ENCODE measurements at regions not wholly inside any gene's neighbourhood (a gene's known extent, or its start where the extent isn't known, plus 50 kb on each side); places are given as distances from the start of the nearest gene placed in this dataset.

- DNase-seq (ENCODE audit: low spot score) (no peak), FAIRE-seq (no peak)
Measured at GRCh38 chr7:93651603-93652159, 77.2 kb upstream of the CALCR start.

- no peak for DNase-seq (ENCODE audit: low spot score)
- no peak for FAIRE-seq
Measured at GRCh38 chr7:93646538-93646937, 72.0 kb upstream of the CALCR start.

- DNase-seq (ENCODE audit: low spot score) (no peak), FAIRE-seq (no peak)
Measured at GRCh38 chr7:93636276-93636675, 61.8 kb upstream of the CALCR start.

DNA sequence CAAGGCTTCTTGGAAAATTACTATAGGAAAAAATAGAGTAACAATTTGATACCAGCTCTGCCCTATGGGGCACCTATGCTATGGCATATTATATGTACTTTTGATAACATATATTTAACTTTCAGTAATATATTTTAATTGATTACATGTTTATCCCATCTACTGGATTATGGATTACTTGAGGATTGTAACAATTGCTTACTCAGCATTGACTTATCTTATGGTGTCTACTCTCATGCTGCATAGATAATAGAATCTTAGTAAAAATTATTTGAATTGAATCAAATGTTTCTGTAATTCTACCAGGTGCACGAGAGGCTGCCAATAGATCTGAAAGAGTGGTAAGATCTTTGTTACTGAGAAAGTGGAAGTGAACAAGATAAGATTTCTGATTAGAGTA is 57.8 kb upstream of the CALCR start:
- FAIRE-seq (no peak), DNase-seq (ENCODE audit: low spot score) (no peak)

DNA sequence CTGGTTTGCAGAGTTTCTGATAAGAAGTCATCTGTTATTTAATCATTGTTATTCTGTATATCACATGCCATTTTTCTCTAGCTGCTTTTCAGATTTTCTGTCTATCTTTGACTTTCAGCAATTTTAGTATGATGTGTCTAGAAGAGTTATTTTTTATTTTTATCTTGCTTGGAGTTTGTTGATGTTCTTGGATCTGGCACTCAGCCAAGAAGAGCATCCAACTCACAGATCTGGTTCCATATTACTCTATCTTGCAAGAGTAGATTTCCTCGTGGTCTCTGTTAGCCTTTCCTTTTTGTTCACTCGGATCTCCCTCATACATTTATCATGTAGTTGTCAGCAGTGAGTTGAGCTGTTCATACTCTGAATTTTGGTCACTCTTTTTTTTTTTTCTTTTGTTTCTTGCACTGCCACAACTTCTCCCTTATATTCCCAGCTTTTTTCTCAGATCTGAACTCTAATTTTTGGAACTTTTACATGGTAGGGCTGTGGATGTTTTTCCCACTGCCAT is 54.8 kb upstream of the CALCR start:
- FAIRE-seq: no peak
- DNase-seq (ENCODE audit: low spot score): no peak

GRCh38 chr7:93626869-93627268 is 52.3 kb upstream of the CALCR start:
- no peak for DNase-seq (ENCODE audit: low spot score)

More at GRCh38 chr7:93626869-93627268, 52.3 kb upstream of the CALCR start:
- FAIRE-seq: no peak
